SK-N-SH (cell line): ENCODE measurements at regions not wholly inside any gene's neighbourhood (a gene's known extent, or its start where the extent isn't known, plus 50 kb on each side); places are given as distances from the start of the nearest gene placed in this dataset.

Experiments
- MXI1 ChIP-seq: IDR thresholded peaks from 2 replicates; pipeline ENCODE4 v1.6.1; 2012; ENCODE audit warnings: mild to moderate bottlenecking, low read depth, low read length, improper control_type of control experiment
- YY1 ChIP-seq: IDR thresholded peaks from 2 replicates; pipeline ENCODE4 v1.4.0; 2012; ENCODE audit warnings: low read depth, mild to moderate bottlenecking
- TF ChIP-seq, protein P1 (sequence below): fragments of 200-600 bp; sonication (generic); IDR thresholded peaks from 2 replicates; pipeline ENCODE4 v1.6.1; 2017; ENCODE audit warnings: antibody characterized with exemption, mild to moderate bottlenecking, moderate library complexity

DNA sequence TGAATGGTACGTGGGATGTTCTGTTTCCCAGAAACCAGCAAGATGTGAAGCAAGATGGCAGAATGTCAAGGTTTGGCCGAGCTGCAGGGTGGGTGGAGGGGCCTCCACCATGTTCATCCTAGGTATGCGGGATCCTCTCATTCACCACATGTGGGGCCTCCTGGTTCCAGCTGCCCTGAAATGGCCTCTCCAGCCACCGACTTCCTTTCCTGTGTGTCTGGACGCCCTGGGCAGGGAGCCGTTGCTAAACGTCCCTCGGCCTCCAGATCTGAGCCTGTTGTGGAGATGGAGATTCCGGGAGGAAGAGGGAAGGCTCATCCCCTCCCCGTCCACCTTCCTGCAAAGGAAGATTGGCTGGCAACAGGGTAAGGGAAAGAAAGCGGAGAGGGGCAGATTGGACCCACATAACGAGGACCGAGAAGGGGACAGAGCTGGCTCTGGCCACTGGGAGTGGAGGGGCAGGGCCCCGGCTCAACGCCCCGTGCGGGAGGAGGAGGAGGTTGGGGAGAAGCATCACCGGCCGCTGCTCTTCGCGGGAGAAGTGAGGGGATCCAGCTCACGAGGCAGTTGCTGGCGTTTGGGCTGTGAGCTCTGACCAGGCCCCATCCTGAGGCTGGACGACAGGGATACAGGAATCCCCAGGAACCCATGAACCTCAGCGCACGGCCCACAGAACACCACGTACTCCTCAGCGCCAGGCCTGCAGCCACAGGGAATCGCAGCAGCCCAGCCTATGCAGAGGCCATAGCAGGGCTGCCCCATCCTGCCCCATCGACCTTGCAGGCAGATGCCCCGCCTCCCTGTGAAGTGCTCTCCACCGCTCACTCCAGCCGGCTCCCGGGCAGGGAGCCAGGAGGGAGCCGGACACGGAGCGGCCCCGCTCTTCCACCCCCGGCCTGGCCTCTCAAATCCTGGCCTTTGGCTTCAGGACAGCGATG lies 98.3 kb downstream of the FOXL3 start:
- TF ChIP-seq, protein P1, sequence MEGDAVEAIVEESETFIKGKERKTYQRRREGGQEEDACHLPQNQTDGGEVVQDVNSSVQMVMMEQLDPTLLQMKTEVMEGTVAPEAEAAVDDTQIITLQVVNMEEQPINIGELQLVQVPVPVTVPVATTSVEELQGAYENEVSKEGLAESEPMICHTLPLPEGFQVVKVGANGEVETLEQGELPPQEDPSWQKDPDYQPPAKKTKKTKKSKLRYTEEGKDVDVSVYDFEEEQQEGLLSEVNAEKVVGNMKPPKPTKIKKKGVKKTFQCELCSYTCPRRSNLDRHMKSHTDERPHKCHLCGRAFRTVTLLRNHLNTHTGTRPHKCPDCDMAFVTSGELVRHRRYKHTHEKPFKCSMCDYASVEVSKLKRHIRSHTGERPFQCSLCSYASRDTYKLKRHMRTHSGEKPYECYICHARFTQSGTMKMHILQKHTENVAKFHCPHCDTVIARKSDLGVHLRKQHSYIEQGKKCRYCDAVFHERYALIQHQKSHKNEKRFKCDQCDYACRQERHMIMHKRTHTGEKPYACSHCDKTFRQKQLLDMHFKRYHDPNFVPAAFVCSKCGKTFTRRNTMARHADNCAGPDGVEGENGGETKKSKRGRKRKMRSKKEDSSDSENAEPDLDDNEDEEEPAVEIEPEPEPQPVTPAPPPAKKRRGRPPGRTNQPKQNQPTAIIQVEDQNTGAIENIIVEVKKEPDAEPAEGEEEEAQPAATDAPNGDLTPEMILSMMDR: no peak
- TF ChIP-seq MXI1: no peak
- no peak for TF ChIP-seq YY1
